SH-SY5Y (cell line): ENCODE measurements at regions not wholly inside any gene's neighbourhood (a gene's known extent, or its start where the extent isn't known, plus 50 kb on each side); places are given as distances from the start of the nearest gene placed in this dataset.

Source experiments
- GATA2 ChIP-seq: IDR thresholded peaks from 2 replicates; pipeline ENCODE4 v1.6.1; 2011; ENCODE audit warnings: mild to moderate bottlenecking, low read depth, low read length
- GATA3 ChIP-seq: IDR thresholded peaks from 2 replicates; pipeline ENCODE4 v1.6.1; 2011; ENCODE audit warnings: low read depth, mild to moderate bottlenecking, low read length, moderate library complexity

DNA sequence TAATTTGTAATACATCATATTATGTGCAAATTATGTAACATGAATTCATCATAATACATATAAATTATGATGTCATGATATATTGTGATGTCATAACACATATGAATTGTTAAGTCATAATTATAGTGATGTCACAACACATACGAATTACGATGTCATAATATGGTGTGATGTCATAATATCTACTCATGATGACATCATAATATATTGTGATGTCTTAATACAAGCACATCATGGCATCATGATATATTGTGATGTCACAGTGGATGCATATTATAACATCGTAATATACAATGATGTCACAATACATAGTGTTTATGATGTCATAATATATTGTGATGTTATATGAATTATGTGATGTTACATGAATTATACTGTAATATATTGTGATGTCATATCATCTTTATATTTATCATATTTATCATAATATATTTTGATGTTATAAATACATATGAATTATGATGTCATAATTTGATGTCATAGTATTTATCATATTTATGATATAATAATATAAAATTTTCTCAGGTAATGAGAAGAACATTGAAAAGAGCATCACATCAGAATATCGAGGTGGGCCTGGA, 1793.0 kb downstream of the TP53TG3F start:
- TF ChIP-seq GATA2 (no peak), GATA3 (no peak)
